Natural killer cell (primary cell): ENCODE measurements at regions not wholly inside any gene's neighbourhood (a gene's known extent, or its start where the extent isn't known, plus 50 kb on each side); places are given as distances from the start of the nearest gene placed in this dataset.
"Not testable (repeated sequence)": the region's sequence is repeated elsewhere in the genome, so short reads cannot be mapped to it uniquely, and the experiment has no call there.

Source experiments
- ATAC-seq, 3 donors: fragments of 150-1000 bp in 2 of 3; fragments of 200-7000 bp in 1 of 3; cut with Tn5 transposase; 1 replicate in 1 of 3; 2 replicates in 2 of 3; pipeline ENCODE4 v1.10.0; 2021; ENCODE audit warnings: mild to moderate bottlenecking in 2 of 3, moderate library complexity in 2 of 3
- DNase-seq, 2 donors: peaks; one replicate each; pipeline versions ENCODE4 v3.0.0 to v3.0.0-alpha.2; 2013 to 2021; ENCODE audit warnings: mixed read lengths in 1 of 2
- H3K27ac ChIP-seq: one replicate; pipeline ENCODE4 v1.5.1; 2013; ENCODE audit warnings: mild to moderate bottlenecking, low read length
- H3K27me3 ChIP-seq: one replicate; pipeline ENCODE4 v1.6.1; 2013; ENCODE audit warnings: low read length; ENCODE audit not compliant: control insufficient read depth, insufficient read depth
- H3K36me3 ChIP-seq: one replicate; pipeline ENCODE4 v1.6.1; 2013; ENCODE audit warnings: low read length; ENCODE audit not compliant: control insufficient read depth, insufficient read depth
- H3K4me1 ChIP-seq: one replicate; pipeline ENCODE4 v1.6.1; 2013; ENCODE audit warnings: low read length; ENCODE audit not compliant: control insufficient read depth, insufficient read depth
- H3K4me3 ChIP-seq: one replicate; pipeline ENCODE4 v1.5.1; 2013; ENCODE audit warnings: low read length
- H3K9me3 ChIP-seq: one replicate; pipeline ENCODE4 v1.6.1; 2013; ENCODE audit warnings: low read length; ENCODE audit not compliant: control insufficient read depth, insufficient read depth
- H3K27ac Mint-ChIP-seq, 2 donors: one replicate each; pipeline ENCODE4 v1.8.0; 2022; ENCODE audit warnings: mild to moderate bottlenecking in 2 of 2, mixed read lengths in 2 of 2, moderate library complexity in 1 of 2
- H3K27me3 Mint-ChIP-seq, 2 donors: one replicate each; pipeline ENCODE4 v1.8.0; 2022; ENCODE audit warnings: low read depth in 2 of 2, mixed read lengths in 2 of 2
- H3K36me3 Mint-ChIP-seq: one replicate; pipeline ENCODE4 v1.8.0; 2022; ENCODE audit warnings: mixed read lengths
- H3K4me1 Mint-ChIP-seq, 2 donors: one replicate each; pipeline ENCODE4 v1.8.0; 2022; ENCODE audit warnings: mixed read lengths in 2 of 2
- H3K4me3 Mint-ChIP-seq: one replicate; pipeline ENCODE4 v1.8.0; 2022; ENCODE audit warnings: mild to moderate bottlenecking, moderate library complexity, mixed read lengths
- H3K9me3 Mint-ChIP-seq, 2 donors: one replicate each; pipeline ENCODE4 v1.8.0; 2022; ENCODE audit warnings: mixed read lengths in 2 of 2
- WGBS: methylation state at CpG from one replicate; pipeline ENCODE4 v1.1.7; 2013; ENCODE audit warnings: missing lambda C conversion rate; ENCODE audit not compliant: insufficient coverage; 5-methylcytosine and 5-hydroxymethylcytosine counted together
- intact Hi-C: fragments of 100-400 bp; cut with micrococcal nuclease; formaldehyde crosslinking; loops from one replicate; pipeline ENCODE4 v1.14.2; 2022
- TF ChIP-seq, protein P1 (sequence below): fragments of 200-600 bp; IDR thresholded peaks from one replicate; pipeline ENCODE4 v1.8.0; 2022; ENCODE audit warnings: antibody characterized with exemption

- H3K4me3 ChIP-seq = no peak overlapping the region
- H3K4me1 ChIP-seq = no peaks in the 10 kb centered on the region
- TF ChIP-seq, protein P1, sequence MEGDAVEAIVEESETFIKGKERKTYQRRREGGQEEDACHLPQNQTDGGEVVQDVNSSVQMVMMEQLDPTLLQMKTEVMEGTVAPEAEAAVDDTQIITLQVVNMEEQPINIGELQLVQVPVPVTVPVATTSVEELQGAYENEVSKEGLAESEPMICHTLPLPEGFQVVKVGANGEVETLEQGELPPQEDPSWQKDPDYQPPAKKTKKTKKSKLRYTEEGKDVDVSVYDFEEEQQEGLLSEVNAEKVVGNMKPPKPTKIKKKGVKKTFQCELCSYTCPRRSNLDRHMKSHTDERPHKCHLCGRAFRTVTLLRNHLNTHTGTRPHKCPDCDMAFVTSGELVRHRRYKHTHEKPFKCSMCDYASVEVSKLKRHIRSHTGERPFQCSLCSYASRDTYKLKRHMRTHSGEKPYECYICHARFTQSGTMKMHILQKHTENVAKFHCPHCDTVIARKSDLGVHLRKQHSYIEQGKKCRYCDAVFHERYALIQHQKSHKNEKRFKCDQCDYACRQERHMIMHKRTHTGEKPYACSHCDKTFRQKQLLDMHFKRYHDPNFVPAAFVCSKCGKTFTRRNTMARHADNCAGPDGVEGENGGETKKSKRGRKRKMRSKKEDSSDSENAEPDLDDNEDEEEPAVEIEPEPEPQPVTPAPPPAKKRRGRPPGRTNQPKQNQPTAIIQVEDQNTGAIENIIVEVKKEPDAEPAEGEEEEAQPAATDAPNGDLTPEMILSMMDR = no peak
- Mint-ChIP-seq H3K4me3 (no peak overlapping the region), H3K4me1 (no peaks in the 10 kb centered on the region), H3K9me3 (no peaks in the 10 kb centered on the region), H3K27me3 (peaks cover 9 to 24% of the 10 kb centered on the region in 2 donors), H3K27ac (no peak overlapping the region), H3K36me3 (no peaks in the 10 kb centered on the region)
- H3K9me3 ChIP-seq = no peaks in the 10 kb centered on the region
- no peak overlapping the region for H3K27ac ChIP-seq
- no peaks in the 10 kb centered on the region for H3K27me3 ChIP-seq
- intact Hi-C loops = no loop called here
- H3K36me3 ChIP-seq = no peaks in the 10 kb centered on the region
- ATAC-seq (no peak), DNase-seq (no peak)
These were observed 142.9 kb upstream of the BANK1 start for GRCh38 chr4:101647710-101648034.

DNA sequence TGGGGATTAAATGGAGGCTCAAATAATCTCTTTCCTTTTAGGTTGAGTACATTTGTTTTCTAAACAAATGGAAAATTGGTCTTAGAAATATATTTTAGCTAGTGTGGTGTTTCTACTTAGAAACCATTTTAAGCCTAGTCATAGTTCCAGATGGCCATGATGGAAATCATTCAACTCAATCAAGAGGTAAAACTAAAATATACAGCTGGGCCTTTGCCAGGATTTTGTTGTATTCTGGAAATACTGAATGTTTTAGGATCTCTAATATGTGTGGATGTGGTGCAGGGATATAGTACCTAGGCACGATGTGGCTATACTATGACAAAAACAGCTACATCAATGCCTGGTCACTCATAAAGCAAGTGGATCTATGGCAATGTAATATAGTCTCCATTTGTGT lies 146.0 kb upstream of the BANK1 start:
- intact Hi-C loops = no loop called here
- Histone ChIP-seq H3K27ac (no peak overlapping the region), H3K36me3 (no peaks in the 10 kb centered on the region), H3K27me3 (no peaks in the 10 kb centered on the region), H3K9me3 (no peaks in the 10 kb centered on the region), H3K4me3 (no peak overlapping the region), H3K4me1 (no peaks in the 10 kb centered on the region)
- Mint-ChIP-seq H3K27me3 (peaks cover 7 to 33% of the 10 kb centered on the region in 2 donors), H3K4me3 (no peak overlapping the region), H3K4me1 (no peaks in the 10 kb centered on the region), H3K27ac (no peak overlapping the region), H3K9me3 (no peaks in the 10 kb centered on the region), H3K36me3 (no peaks in the 10 kb centered on the region)
- no CpG with 5 or more reads among the region's 1 CpG for WGBS
- no peak for ATAC-seq
- TF ChIP-seq, protein P1 = no peak
- no peak for DNase-seq

DNA sequence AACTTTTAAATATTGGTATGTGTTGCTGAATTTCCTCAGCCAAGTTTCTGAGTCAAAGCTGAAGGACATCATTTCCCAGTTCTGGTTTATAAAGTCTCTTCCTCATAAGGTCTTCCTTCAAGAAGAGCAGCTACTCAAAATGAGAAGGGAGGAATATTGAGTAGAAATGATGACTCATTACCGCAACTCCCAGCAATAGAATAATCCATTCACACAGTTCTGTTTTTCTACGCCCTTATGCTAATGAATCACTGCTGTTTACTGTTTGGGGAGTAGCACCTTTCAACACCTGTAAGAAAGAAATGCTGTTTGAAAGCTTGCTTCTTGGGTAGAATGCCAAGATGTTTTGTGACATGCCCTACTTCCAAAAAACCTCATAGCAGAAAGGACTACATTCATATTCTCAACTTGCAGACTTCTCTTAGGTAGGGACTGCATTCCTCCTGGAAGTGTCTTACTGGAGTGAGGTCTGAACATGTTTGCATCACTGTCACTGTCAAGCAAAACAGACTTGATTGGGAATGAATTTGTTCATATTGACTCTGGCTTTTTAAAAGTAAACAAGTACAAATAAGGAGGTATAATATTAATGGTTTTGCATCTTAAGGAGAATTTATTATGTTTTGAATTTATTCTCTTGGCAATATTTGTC lies 147.2 kb upstream of the BANK1 start:
- WGBS = no CpG with 5 or more reads among the region's 2 CpGs
- no peaks in the 10 kb centered on the region for H3K4me1 Mint-ChIP-seq

DNA sequence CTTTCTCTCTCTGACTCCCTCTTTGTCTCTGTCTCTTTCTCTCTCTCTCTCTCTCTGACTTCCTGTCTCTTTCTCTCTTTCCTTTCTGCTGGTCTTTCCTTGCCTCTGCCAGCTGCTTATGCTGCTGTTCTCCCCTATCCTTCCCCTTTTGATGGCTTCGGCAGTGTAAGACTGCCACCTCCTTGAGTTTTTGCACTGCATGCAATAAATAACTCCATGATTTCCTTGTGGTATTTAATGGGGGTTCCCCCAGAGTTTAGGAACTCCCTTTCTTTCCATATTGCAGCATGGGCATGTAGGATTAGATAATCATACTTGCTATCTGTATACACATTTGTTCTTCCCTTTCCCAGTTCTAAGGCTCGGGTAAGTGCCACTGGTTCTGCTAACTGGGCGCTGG lies 157.8 kb upstream of the BANK1 start:
- H3K27me3 Mint-ChIP-seq, H3K4me1 Mint-ChIP-seq, H3K36me3 Mint-ChIP-seq, H3K9me3 Mint-ChIP-seq, H3K27me3 ChIP-seq, H3K4me3 ChIP-seq, DNase-seq, H3K27ac Mint-ChIP-seq, H3K9me3 ChIP-seq, ATAC-seq, H3K4me1 ChIP-seq, H3K4me3 Mint-ChIP-seq, H3K36me3 ChIP-seq, H3K27ac ChIP-seq, intact Hi-C loops: not testable (repeated sequence)
- 65% methylated on average over 3 of the region's 3 CpGs for WGBS

More for the DNA sequence above, 147.2 kb upstream of the BANK1 start:
- intact Hi-C loops = no loop called here
- H3K36me3 ChIP-seq = no peaks in the 10 kb centered on the region
- no peaks in the 10 kb centered on the region for H3K9me3 ChIP-seq
- no peak for ATAC-seq
- Mint-ChIP-seq H3K9me3 (no peaks in the 10 kb centered on the region), H3K36me3 (no peaks in the 10 kb centered on the region), H3K4me3 (no peak overlapping the region), H3K27me3 (peaks cover 5 to 33% of the 10 kb centered on the region in 2 donors), H3K27ac (no peak overlapping the region)
- H3K4me3 ChIP-seq = no peak overlapping the region
- no peaks in the 10 kb centered on the region for H3K27me3 ChIP-seq
- H3K27ac ChIP-seq = no peak overlapping the region
- DNase-seq = no peak
- no peaks in the 10 kb centered on the region for H3K4me1 ChIP-seq
- TF ChIP-seq, protein P1 = no peak
